Upper lobe of right lung (tissue), 1 donor: ENCODE measurements at regions not wholly inside any gene's neighbourhood (a gene's known extent, or its start where the extent isn't known, plus 50 kb on each side); places are given as distances from the start of the nearest gene placed in this dataset.

ENCODE experiments used
- ATAC-seq: fragments of 200-7000 bp; cut with Tn5 transposase; one replicate; pipeline ENCODE4 v1.9.1; 2020; ENCODE audit warnings: mild to moderate bottlenecking, moderate library complexity
- DNase-seq: peaks from one replicate; pipeline ENCODE4 v3.0.0-alpha.2; 2020
- H3K27ac ChIP-seq: fragments of 200-600 bp; one replicate; pipeline ENCODE4 v1.8.0; 2022
- H3K27me3 ChIP-seq: fragments of 200-600 bp; one replicate; pipeline ENCODE4 v1.8.0; 2022; ENCODE audit warnings: mild to moderate bottlenecking
- H3K36me3 ChIP-seq: fragments of 200-600 bp; one replicate; pipeline ENCODE4 v1.8.0; 2022
- H3K4me1 ChIP-seq: fragments of 200-600 bp; one replicate; pipeline ENCODE4 v1.8.0; 2022
- H3K4me3 ChIP-seq: fragments of 200-600 bp; one replicate; pipeline ENCODE4 v1.8.0; 2022; ENCODE audit warnings: mild to moderate bottlenecking
- H3K9me3 ChIP-seq: fragments of 200-600 bp; one replicate; pipeline ENCODE4 v1.8.0; 2022
- intact Hi-C: fragments of 100-400 bp; cut with DNase I; formaldehyde crosslinking; loops from one replicate; pipeline ENCODE4 v1.11.0; 2022
- TF ChIP-seq, protein P1 (sequence below): fragments of 200-600 bp; IDR thresholded peaks from one replicate; pipeline ENCODE4 v1.8.0; 2022; ENCODE audit warnings: antibody characterized with exemption
- donor health status: DM: no; HTN: yes; CAD: no; lungs with severe emphysema.

DNA sequence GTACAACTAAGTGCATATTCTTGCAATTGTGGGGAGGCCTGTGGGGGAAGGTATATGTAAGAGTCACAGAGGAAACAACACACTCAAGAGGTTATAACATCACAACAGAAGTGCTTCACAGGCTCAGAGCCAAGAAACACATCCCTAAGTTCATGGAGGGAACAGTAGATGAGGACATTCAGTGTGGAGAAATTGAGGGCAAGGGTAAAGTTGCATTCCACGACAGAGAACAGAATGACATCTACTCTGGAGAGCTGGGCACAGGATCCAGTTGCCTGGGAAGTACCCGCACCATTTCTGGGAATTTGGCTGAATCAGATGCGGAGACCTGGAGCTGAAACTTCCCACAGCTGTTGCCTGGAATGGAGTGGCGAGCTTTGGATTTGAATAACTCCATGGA lies 197.2 kb downstream of the NXNL2 start:
- H3K36me3 ChIP-seq = no peaks in the 10 kb centered on the region
- no peak overlapping the region for H3K4me3 ChIP-seq
- ATAC-seq (peak; percentile 54), DNase-seq (no peak)
- TF ChIP-seq, protein P1, sequence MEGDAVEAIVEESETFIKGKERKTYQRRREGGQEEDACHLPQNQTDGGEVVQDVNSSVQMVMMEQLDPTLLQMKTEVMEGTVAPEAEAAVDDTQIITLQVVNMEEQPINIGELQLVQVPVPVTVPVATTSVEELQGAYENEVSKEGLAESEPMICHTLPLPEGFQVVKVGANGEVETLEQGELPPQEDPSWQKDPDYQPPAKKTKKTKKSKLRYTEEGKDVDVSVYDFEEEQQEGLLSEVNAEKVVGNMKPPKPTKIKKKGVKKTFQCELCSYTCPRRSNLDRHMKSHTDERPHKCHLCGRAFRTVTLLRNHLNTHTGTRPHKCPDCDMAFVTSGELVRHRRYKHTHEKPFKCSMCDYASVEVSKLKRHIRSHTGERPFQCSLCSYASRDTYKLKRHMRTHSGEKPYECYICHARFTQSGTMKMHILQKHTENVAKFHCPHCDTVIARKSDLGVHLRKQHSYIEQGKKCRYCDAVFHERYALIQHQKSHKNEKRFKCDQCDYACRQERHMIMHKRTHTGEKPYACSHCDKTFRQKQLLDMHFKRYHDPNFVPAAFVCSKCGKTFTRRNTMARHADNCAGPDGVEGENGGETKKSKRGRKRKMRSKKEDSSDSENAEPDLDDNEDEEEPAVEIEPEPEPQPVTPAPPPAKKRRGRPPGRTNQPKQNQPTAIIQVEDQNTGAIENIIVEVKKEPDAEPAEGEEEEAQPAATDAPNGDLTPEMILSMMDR = no peak
- H3K4me1 ChIP-seq = no peaks in the 10 kb centered on the region
- intact Hi-C loops = no loop called here
- H3K27me3 ChIP-seq = no peaks in the 10 kb centered on the region
- H3K9me3 ChIP-seq = no peaks in the 10 kb centered on the region
- no peak overlapping the region for H3K27ac ChIP-seq

DNA sequence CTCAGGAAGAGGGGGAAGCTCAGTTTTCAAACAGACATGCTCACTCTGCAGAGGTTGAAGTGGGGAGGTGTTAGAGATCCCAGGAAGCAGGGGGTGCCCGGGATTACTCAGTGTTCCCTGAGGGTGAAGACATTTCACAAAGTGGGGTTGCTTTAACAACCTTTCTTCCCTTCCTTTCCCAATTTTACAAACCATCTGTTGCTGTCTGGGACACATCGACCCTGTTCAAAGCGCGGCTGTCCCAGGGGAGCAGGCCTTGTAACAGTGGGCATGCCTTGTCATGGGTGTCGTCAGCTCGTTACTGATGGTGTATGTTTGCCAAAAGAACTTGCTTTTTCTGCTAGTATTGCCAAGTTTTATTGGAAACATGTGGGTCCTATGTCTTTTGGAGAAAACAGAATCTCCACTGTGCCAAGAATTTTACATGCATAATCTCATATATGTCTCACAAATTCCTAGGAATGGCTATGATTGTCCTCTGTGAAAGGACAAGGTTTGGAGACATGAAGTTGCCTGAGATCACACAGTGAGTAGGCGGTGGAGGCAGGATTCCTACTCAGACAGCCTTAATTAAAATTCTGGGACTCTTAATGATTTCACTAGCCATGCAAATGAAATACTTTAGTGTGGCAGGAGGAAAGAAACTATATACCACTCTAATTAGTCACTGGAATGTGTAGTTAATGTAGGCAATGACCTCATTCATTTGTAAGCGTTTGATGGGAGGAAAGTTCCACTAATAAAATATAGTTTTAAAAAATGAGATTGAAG lies 198.9 kb downstream of the NXNL2 start:
- no peak overlapping the region for H3K4me3 ChIP-seq
- intact Hi-C loops = no loop called here
- TF ChIP-seq, protein P1 = no peak
- DNase-seq (no peak), ATAC-seq (peak; percentile 41)
- no peaks in the 10 kb centered on the region for H3K9me3 ChIP-seq
- no peaks in the 10 kb centered on the region for H3K27me3 ChIP-seq
- H3K27ac ChIP-seq = no peak overlapping the region
- H3K36me3 ChIP-seq = no peaks in the 10 kb centered on the region
- H3K4me1 ChIP-seq = no peaks in the 10 kb centered on the region

DNA sequence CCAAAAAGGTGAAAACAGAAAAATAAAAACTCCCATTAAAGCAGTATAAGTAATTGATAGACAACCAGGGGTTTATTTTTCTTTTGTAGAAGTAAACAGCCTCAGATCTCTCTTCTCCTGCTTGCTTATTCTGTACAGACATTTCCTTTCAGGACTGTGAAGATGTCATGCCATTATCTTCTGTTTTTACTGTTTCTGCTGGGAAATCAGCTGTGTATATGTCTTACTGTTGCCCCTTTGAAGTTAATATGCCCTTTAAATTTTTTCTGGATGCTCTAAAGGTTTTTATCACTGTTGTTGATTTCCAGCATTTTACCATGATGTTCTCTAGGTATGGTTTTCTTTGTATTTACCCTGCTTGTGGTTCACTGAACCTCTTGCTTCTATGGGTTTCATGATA lies 199.5 kb downstream of the NXNL2 start:
- Histone ChIP-seq H3K36me3 (no peaks in the 10 kb centered on the region), H3K27me3 (no peaks in the 10 kb centered on the region), H3K4me1 (peaks cover 4% of the 10 kb centered on the region), H3K9me3 (no peaks in the 10 kb centered on the region), H3K27ac (no peak overlapping the region), H3K4me3 (no peak overlapping the region)
- DNase-seq (no peak), ATAC-seq (no peak)
- TF ChIP-seq, protein P1 = no peak
- intact Hi-C loops = no loop called here

DNA sequence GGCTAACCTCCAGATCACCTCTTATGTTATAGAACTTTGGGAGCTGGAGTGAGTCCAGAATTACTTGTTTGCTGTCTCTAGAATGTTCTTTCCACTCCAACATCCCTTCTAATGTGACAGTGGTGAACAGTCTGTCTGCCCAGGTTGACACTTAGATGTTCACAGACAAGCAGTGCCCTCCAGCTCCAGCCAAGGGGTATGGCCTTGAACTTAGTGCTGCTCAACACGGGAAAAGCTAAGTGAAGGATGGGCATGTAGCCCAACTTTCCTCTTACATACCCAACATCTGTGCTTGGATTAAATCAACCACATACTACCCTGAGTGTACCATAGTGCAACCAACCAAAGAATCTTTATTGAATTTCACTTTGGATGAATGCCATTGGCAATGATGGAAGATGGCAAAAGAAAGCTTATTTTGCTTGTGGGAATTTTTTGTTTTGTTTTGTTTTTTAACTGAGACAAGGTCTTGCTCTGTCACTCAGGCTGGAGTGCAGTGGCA lies 201.2 kb downstream of the NXNL2 start:
- Histone ChIP-seq H3K27me3 (no peaks in the 10 kb centered on the region), H3K4me3 (no peak overlapping the region), H3K36me3 (no peaks in the 10 kb centered on the region), H3K27ac (no peak overlapping the region), H3K4me1 (peaks cover 5% of the 10 kb centered on the region), H3K9me3 (no peaks in the 10 kb centered on the region)
- DNase-seq (no peak), ATAC-seq (no peak)
- intact Hi-C loops = no loop called here
- TF ChIP-seq, protein P1 = no peak

DNA sequence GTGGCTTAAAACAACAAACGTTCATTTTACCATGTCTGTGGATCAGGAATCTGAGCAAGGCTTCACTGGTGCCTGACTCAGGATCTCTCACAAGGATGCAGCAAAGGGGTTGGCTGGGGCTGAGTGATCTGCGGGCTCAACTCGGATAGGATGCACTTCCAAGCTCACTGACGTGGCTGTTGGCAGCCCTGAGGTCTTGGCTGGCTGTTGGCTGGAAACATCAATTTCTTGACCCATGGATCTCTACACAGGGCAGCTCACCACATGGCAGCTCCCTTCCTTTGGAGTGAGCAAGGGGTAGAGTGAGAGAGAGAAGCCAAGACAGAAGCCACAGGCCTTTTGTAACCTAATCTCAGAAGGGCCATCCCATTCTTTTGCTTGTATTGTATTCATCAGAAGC lies 202.1 kb downstream of the NXNL2 start:
- TF ChIP-seq, protein P1 = no peak
- peaks cover 5% of the 10 kb centered on the region for H3K4me1 ChIP-seq
- DNase-seq (no peak), ATAC-seq (no peak)
- H3K36me3 ChIP-seq = no peaks in the 10 kb centered on the region
- no peak overlapping the region for H3K4me3 ChIP-seq
- no peaks in the 10 kb centered on the region for H3K27me3 ChIP-seq
- intact Hi-C loops = no loop called here
- H3K9me3 ChIP-seq = no peaks in the 10 kb centered on the region
- H3K27ac ChIP-seq = no peak overlapping the region

DNA sequence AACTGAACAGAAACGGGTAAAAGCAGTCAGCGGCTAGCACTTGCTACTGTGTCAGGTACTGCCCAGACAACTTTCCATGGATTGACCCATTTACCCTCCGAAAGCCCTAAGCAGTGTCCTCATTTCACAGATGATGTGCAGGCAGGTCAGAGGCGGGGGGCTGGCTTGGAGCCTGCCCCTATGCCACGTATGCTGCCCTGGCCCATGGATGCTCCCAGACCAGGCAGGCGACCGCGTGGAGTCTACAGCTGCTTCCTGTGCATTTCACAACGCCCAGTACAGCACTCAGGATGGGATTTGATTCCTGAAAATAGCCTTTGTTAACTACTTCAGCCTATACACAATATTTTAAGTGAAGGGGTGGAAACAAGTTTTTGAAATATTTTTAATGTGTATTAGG lies 202.9 kb downstream of the NXNL2 start:
- no peak for ATAC-seq
- DNase-seq = no peak
- peaks cover 5% of the 10 kb centered on the region for H3K4me1 ChIP-seq
- no peaks in the 10 kb centered on the region for H3K9me3 ChIP-seq
- no peaks in the 10 kb centered on the region for H3K27me3 ChIP-seq
- no peaks in the 10 kb centered on the region for H3K36me3 ChIP-seq
- H3K27ac ChIP-seq = no peak overlapping the region
- no peak overlapping the region for H3K4me3 ChIP-seq
- TF ChIP-seq, protein P1 = no peak
- intact Hi-C loops = no loop called here
